Activated naive CD4-positive, alpha-beta T cell treated with anti-CD3 and anti-CD28 coated beads for 36 hours (primary cell): ENCODE measurements at regions not wholly inside any gene's neighbourhood (a gene's known extent, or its start where the extent isn't known, plus 50 kb on each side); places are given as distances from the start of the nearest gene placed in this dataset.
"Not testable (repeated sequence)": the region's sequence is repeated elsewhere in the genome, so short reads cannot be mapped to it uniquely, and the experiment has no call there.

Source experiments
- CTCF ChIA-PET: fragments of 350-600 bp; sonication (Branson Sonifier 250); formaldehyde crosslinking; loops from one replicate; lab custom pipeline; 2021; ENCODE audit warnings: antibody characterized with exemption; lab: Charles Lee
- DNase-seq: peaks from one replicate; pipeline ENCODE4 v3.0.0-alpha.2; 2020
- H3K27ac Mint-ChIP-seq: one replicate; pipeline ENCODE4 v1.8.0; 2021; ENCODE audit warnings: mild to moderate bottlenecking, mixed read lengths
- H3K27me3 Mint-ChIP-seq: one replicate; pipeline ENCODE4 v1.8.0; 2021; ENCODE audit warnings: low read depth, mixed read lengths
- H3K36me3 Mint-ChIP-seq: one replicate; pipeline ENCODE4 v1.8.0; 2021; ENCODE audit warnings: low read depth, mixed read lengths
- H3K4me1 Mint-ChIP-seq: one replicate; pipeline ENCODE4 v1.8.0; 2021; ENCODE audit warnings: low read depth, mixed read lengths
- H3K4me3 Mint-ChIP-seq: one replicate; pipeline ENCODE4 v1.8.0; 2021; ENCODE audit warnings: mild to moderate bottlenecking, moderate library complexity, mixed read lengths
- H3K9me3 Mint-ChIP-seq: one replicate; pipeline ENCODE4 v1.8.0; 2021; ENCODE audit warnings: mixed read lengths
- intact Hi-C: fragments of 100-400 bp; cut with micrococcal nuclease; formaldehyde crosslinking; loops from one replicate; pipeline ENCODE4 v1.15.1; 2023

GRCh38 chr6:4644996-4645395 is 131.2 kb upstream of the CDYL start:
- CTCF ChIA-PET = no interaction called here

GRCh38 chr6:4641461-4641860 is 134.7 kb upstream of the CDYL start:
- no peak overlapping the region for H3K4me3 Mint-ChIP-seq
- H3K9me3 Mint-ChIP-seq = peaks cover 1% of the 10 kb centered on the region
- peaks cover 37% of the 10 kb centered on the region for H3K27me3 Mint-ChIP-seq
- H3K4me1 Mint-ChIP-seq = peaks cover 15% of the 10 kb centered on the region
- CTCF ChIA-PET = no interaction called here
- no peak overlapping the region for H3K27ac Mint-ChIP-seq
- no peaks in the 10 kb centered on the region for H3K36me3 Mint-ChIP-seq
- intact Hi-C loops = no loop called here
- no peak for DNase-seq

More at GRCh38 chr6:4644996-4645395, 131.2 kb upstream of the CDYL start:
- Mint-ChIP-seq H3K36me3 (no peaks in the 10 kb centered on the region), H3K27me3 (peaks cover 53% of the 10 kb centered on the region), H3K27ac (no peak overlapping the region), H3K9me3 (no peaks in the 10 kb centered on the region), H3K4me3 (no peak overlapping the region), H3K4me1 (peaks cover 9% of the 10 kb centered on the region)
- no peak for DNase-seq
- intact Hi-C loops = no loop called here

GRCh38 chr6:4640139-4640538 is 136.1 kb upstream of the CDYL start:
- intact Hi-C loops = no loop called here
- no peak overlapping the region for H3K4me3 Mint-ChIP-seq
- CTCF ChIA-PET = interaction anchor here (0.6 kb wide), 1 partner anchor 356 kb away, joined by 5 read pairs; no protein-coding TSS in a partner anchor
- H3K27me3 Mint-ChIP-seq = peaks cover 36% of the 10 kb centered on the region
- peaks cover 15% of the 10 kb centered on the region for H3K4me1 Mint-ChIP-seq
- peaks cover 1% of the 10 kb centered on the region for H3K9me3 Mint-ChIP-seq
- no peak overlapping the region for H3K27ac Mint-ChIP-seq
- DNase-seq = no peak
- no peaks in the 10 kb centered on the region for H3K36me3 Mint-ChIP-seq

GRCh38 chr6:4638641-4639040 is 137.6 kb upstream of the CDYL start:
- Mint-ChIP-seq H3K4me3 (no peak overlapping the region), H3K4me1 (peaks cover 15% of the 10 kb centered on the region), H3K9me3 (peaks cover 1% of the 10 kb centered on the region), H3K36me3 (no peaks in the 10 kb centered on the region), H3K27me3 (peaks cover 34% of the 10 kb centered on the region), H3K27ac (no peak overlapping the region)
- intact Hi-C loops = loop anchor here (1.0 to 10.0 kb wide), 6 partner anchors 140 to 1879 kb away; no protein-coding TSS in a partner anchor
- no peak for DNase-seq
- CTCF ChIA-PET = interaction anchor here (0.6 kb wide), 1 partner anchor 12 kb away, joined by 4 read pairs; no protein-coding TSS in a partner anchor

DNA sequence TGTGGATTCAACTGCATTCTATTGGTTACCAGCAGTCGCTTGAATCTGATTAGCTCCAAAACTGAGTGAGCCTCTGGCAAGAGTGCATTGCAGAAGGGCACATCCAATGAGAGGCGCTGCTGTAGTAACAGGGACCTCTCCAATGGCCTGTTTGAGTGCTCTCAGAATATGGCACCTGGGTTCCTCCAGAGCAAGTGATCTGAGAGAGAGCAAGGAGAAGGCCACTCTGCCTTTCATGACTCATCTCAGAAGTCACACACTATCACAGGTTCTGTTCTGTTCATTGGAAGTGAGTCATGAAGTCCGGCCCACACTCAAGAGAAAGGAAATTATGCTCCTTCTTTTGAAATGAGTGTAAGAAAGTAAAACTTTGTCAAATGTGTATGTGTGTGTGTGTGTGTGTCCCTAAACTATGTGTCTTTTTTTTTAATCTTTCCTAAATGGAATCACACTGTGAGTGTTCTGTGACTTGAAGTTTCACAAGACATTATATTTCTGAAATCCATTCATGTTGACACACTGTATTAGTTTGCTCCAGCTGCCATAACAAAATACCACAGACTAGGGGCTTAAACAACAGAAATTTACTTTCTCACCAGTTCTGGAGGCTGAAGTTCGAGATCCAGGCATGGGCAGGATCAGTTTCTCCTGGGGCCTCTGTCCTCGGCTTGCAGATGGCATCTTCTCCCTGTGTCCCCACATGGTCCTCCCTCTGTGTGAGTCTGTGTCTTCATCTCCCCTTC is 138.3 kb upstream of the CDYL start:
- peak; percentile 67 for DNase-seq
- H3K36me3 Mint-ChIP-seq = no peaks in the 10 kb centered on the region
- H3K4me3 Mint-ChIP-seq = no peak overlapping the region
- peaks cover 15% of the 10 kb centered on the region for H3K4me1 Mint-ChIP-seq
- CTCF ChIA-PET = no interaction called here
- peaks cover 29% of the 10 kb centered on the region for H3K27me3 Mint-ChIP-seq
- peaks cover 1% of the 10 kb centered on the region for H3K9me3 Mint-ChIP-seq
- intact Hi-C loops = loop anchor here (1.0 to 10.0 kb wide), 6 partner anchors 140 to 1879 kb away; no protein-coding TSS in a partner anchor
- no peak overlapping the region for H3K27ac Mint-ChIP-seq

DNA sequence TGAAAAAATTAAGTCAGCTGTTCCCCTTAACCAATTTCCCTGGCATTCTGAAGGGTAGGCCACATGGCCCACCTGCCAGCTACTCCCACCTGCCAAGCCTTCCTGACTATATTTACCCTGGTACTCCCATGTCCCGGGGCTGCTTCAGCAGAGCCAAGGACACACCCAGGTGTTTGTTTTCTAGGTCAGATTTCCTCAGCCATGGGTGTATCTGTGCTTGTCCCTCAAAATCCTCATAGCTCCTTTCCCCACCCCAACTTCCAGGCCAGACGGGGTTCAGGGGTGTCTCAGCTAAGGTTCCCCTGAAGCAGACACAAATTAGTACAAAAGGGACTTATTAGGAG is 139.4 kb upstream of the CDYL start:
- no peaks in the 10 kb centered on the region for H3K36me3 Mint-ChIP-seq
- intact Hi-C loops = loop anchor here (5.0 to 10.0 kb wide), 4 partner anchors 178 to 1880 kb away; no protein-coding TSS in a partner anchor
- peaks cover 1% of the 10 kb centered on the region for H3K9me3 Mint-ChIP-seq
- CTCF ChIA-PET = interaction anchor here (0.8 kb wide), 1 partner anchor 141 kb away, joined by 3 read pairs; no protein-coding TSS in a partner anchor
- H3K27ac Mint-ChIP-seq = no peak overlapping the region
- no peak overlapping the region for H3K4me3 Mint-ChIP-seq
- no peak for DNase-seq
- peaks cover 24% of the 10 kb centered on the region for H3K27me3 Mint-ChIP-seq
- H3K4me1 Mint-ChIP-seq = peaks cover 15% of the 10 kb centered on the region

DNA sequence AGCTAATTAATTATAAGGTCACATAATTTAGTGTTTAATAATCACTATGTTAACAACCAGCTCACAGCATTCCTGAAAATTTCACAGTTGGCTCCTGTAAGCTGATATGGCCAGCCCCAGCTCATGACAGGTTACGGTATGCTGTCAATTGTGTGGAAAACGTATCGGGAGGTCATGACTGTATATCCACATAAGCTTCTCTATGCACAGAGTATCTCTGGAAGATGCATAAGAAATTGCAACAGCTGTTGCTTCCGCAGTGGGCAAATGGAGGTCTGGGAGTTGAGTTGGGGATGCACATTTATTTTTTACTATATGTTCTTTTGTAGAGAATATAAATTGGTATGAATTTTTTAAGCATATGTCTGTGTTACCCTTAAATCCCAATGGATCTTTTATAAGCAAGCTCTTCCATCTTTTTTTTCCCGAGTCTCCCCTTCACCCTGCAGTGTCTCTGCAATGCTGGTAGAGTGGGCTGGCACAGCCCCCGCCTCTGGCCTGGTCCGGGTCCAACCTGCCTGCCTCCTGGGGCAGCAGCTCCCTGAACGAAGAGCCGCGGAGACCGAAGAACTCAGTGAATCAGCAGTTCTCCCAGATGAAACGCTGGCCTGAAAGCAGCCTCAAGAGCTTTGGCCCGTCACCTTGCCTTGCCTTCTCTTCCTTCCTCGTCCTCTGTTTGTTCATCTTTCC is 139.9 kb upstream of the CDYL start:
- H3K4me3 Mint-ChIP-seq = no peak overlapping the region

DNA sequence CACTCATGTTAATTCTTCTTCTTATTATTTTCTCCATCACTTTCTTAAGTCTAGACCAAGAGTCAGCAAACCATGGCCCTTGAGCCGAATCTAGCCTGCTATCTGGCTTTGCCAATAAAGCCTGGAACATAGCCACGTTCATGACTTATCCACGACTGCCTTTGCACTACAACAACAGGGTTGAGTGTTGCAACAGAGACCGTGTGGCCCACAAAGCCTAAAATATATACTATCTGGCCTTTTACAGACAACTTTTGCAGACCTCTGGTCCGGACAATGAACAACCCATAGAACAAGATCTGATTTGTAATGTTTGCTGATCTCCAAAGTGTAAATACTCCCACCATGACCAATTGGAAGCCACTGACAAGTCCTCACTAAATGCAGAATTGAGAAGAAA is 140.5 kb upstream of the CDYL start:
- no peak for DNase-seq
- H3K27me3 Mint-ChIP-seq = peaks cover 15% of the 10 kb centered on the region
- H3K4me1 Mint-ChIP-seq = peaks cover 15% of the 10 kb centered on the region
- H3K9me3 Mint-ChIP-seq = peaks cover 6% of the 10 kb centered on the region
- H3K27ac Mint-ChIP-seq = no peak overlapping the region
- intact Hi-C loops = loop anchor here (5.0 to 10.0 kb wide), 4 partner anchors 179 to 1882 kb away; no protein-coding TSS in a partner anchor
- CTCF ChIA-PET = no interaction called here
- H3K4me3 Mint-ChIP-seq = no peak overlapping the region
- no peaks in the 10 kb centered on the region for H3K36me3 Mint-ChIP-seq

More for the DNA sequence above, 139.9 kb upstream of the CDYL start:
- Mint-ChIP-seq H3K4me1 (peaks cover 15% of the 10 kb centered on the region), H3K36me3 (no peaks in the 10 kb centered on the region), H3K27me3 (peaks cover 20% of the 10 kb centered on the region), H3K9me3 (peaks cover 1% of the 10 kb centered on the region), H3K27ac (no peak overlapping the region)
- intact Hi-C loops = loop anchor here (5.0 to 10.0 kb wide), 4 partner anchors 178 to 1881 kb away; no protein-coding TSS in a partner anchor
- DNase-seq = no peak
- CTCF ChIA-PET = interaction anchor here (0.8 kb wide), 1 partner anchor 141 kb away, joined by 3 read pairs; no protein-coding TSS in a partner anchor

- H3K4me3 Mint-ChIP-seq = no peak overlapping the region
- intact Hi-C loops = loop anchor here (10.0 kb wide), 1 partner anchor 182 kb away; no protein-coding TSS in a partner anchor
- peaks cover 1% of the 10 kb centered on the region for H3K36me3 Mint-ChIP-seq
- peaks cover 5% of the 10 kb centered on the region for H3K4me1 Mint-ChIP-seq
- no peak for DNase-seq
- H3K9me3 Mint-ChIP-seq = peaks cover 18% of the 10 kb centered on the region
- CTCF ChIA-PET = no interaction called here
- no peak overlapping the region for H3K27ac Mint-ChIP-seq
- H3K27me3 Mint-ChIP-seq = peaks cover 6% of the 10 kb centered on the region
These were observed 143.8 kb upstream of the CDYL start for GRCh38 chr6:4632421-4632820.

DNA sequence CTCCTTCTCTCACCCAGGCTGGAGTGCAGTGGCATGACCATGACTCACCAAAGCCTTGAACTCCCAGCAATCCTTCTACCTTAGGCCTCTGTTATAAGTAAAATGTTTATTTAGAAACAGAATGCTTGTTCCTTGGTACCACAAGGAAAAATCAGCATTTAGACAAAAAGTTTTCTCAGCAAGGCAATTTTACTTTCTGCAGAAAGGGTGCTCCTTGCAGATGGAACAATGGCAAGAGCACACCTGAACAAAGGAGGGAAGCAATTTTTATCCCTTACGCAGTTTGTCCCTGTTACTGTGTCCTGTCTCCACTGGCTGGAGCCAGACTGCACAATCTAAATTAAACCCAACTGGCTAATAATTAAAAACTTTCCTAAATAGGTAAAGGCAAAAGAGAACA is 146.4 kb upstream of the CDYL start:
- H3K4me3 Mint-ChIP-seq = not testable (repeated sequence)
- peaks cover 18% of the 10 kb centered on the region for H3K9me3 Mint-ChIP-seq

GRCh38 chr6:4625557-4625956 is 150.6 kb upstream of the CDYL start:
- Mint-ChIP-seq H3K27me3 (no peaks in the 10 kb centered on the region), H3K27ac (no peak overlapping the region), H3K36me3 (peaks cover under 1% of the 10 kb centered on the region), H3K4me3 (no peak overlapping the region), H3K4me1 (no peaks in the 10 kb centered on the region), H3K9me3 (peaks cover 13% of the 10 kb centered on the region)
- no peak for DNase-seq
- CTCF ChIA-PET = no interaction called here
- intact Hi-C loops = no loop called here

More for the DNA sequence above, 146.4 kb upstream of the CDYL start:
- intact Hi-C loops = loop anchor here (10.0 kb wide), 1 partner anchor 185 kb away; no protein-coding TSS in a partner anchor
- DNase-seq, CTCF ChIA-PET, H3K36me3 Mint-ChIP-seq, H3K27ac Mint-ChIP-seq, H3K27me3 Mint-ChIP-seq, H3K4me1 Mint-ChIP-seq: not testable (repeated sequence)

- DNase-seq = no peak
- intact Hi-C loops = no loop called here
- CTCF ChIA-PET = no interaction called here
- peaks cover 7% of the 10 kb centered on the region for H3K9me3 Mint-ChIP-seq
- H3K4me1 Mint-ChIP-seq = no peaks in the 10 kb centered on the region
- H3K27me3 Mint-ChIP-seq = no peaks in the 10 kb centered on the region
- no peak overlapping the region for H3K27ac Mint-ChIP-seq
- H3K4me3 Mint-ChIP-seq = no peak overlapping the region
- no peaks in the 10 kb centered on the region for H3K36me3 Mint-ChIP-seq
These were observed 151.5 kb upstream of the CDYL start for GRCh38 chr6:4624726-4625125.
